ENCODE measurements at regions not wholly inside any gene's neighbourhood (a gene's known extent, or its start where the extent isn't known, plus 50 kb on each side); places are given as distances from the start of the nearest gene placed in this dataset.

- Mint-ChIP-seq H3K36me3 (ENCODE audit: low read depth) (peaks cover 2% of the 10 kb centered on the region), H3K27ac (no peak overlapping the region), H3K4me1 (no peaks in the 10 kb centered on the region), H3K4me3 (no peak overlapping the region), H3K27me3 (no peaks in the 10 kb centered on the region), H3K9me3 (peaks cover 10% of the 10 kb centered on the region)
- DNase-seq (no peak), ATAC-seq (ENCODE audit: low read depth) (no peak)
- intact Hi-C loops (cut with micrococcal nuclease) = no loop called here
- CTCF ChIA-PET = no interaction called here
- TF ChIP-seq CTCF (IDR thresholded peaks at IDR 0.05) = no peak
- POLR2A ChIA-PET = no interaction called here
These were observed 448.2 kb downstream of the RFPL4B start for GRCh38 chr6:112795316-112795715.

- DNase-seq = no peak
- POLR2A ChIA-PET = no interaction called here
- CTCF ChIA-PET = no interaction called here
- intact Hi-C loops (cut with micrococcal nuclease) = no loop called here
- Mint-ChIP-seq H3K27me3 (no peaks in the 10 kb centered on the region), H3K9me3 (peaks cover 10% of the 10 kb centered on the region), H3K27ac (no peak overlapping the region), H3K36me3 (ENCODE audit: low read depth) (peaks cover 2% of the 10 kb centered on the region), H3K4me3 (no peak overlapping the region), H3K4me1 (no peaks in the 10 kb centered on the region)
- no peak for ATAC-seq (ENCODE audit: low read depth)
- no peak for TF ChIP-seq CTCF (IDR thresholded peaks at IDR 0.05)
These were observed 449.6 kb downstream of the RFPL4B start for GRCh38 chr6:112796712-112797111.

GRCh38 chr6:112799889-112800288 is 452.8 kb downstream of the RFPL4B start:
- no peak for ATAC-seq (ENCODE audit: low read depth)
- Mint-ChIP-seq H3K27ac (no peak overlapping the region), H3K4me1 (no peaks in the 10 kb centered on the region), H3K4me3 (no peak overlapping the region), H3K36me3 (ENCODE audit: low read depth) (no peaks in the 10 kb centered on the region), H3K9me3 (no peaks in the 10 kb centered on the region), H3K27me3 (no peaks in the 10 kb centered on the region)
- ChIA-PET POLR2A (no interaction called here), CTCF (no interaction called here)
- intact Hi-C loops (cut with micrococcal nuclease) = no loop called here
- DNase-seq = no peak
- TF ChIP-seq CTCF (IDR thresholded peaks at IDR 0.05) = no peak

- H3K4me1 Mint-ChIP-seq = no peaks in the 10 kb centered on the region
- TF ChIP-seq CTCF (IDR thresholded peaks at IDR 0.05) = no peak
- no peak overlapping the region for H3K27ac Mint-ChIP-seq
- H3K27me3 Mint-ChIP-seq = no peaks in the 10 kb centered on the region
- CTCF ChIA-PET = no interaction called here
- no peaks in the 10 kb centered on the region for H3K9me3 Mint-ChIP-seq
- DNase-seq (no peak), ATAC-seq (ENCODE audit: low read depth) (no peak)
- no peaks in the 10 kb centered on the region for H3K36me3 Mint-ChIP-seq (ENCODE audit: low read depth)
- POLR2A ChIA-PET = no interaction called here
- intact Hi-C loops (cut with micrococcal nuclease) = no loop called here
- H3K4me3 Mint-ChIP-seq = no peak overlapping the region
These were observed 453.3 kb downstream of the RFPL4B start for GRCh38 chr6:112800439-112800838.

GRCh38 chr6:112800916-112801315 is 453.8 kb downstream of the RFPL4B start:
- intact Hi-C loops (cut with micrococcal nuclease) = no loop called here
- ChIA-PET POLR2A (no interaction called here), CTCF (no interaction called here)
- no peaks in the 10 kb centered on the region for H3K9me3 Mint-ChIP-seq
- no peaks in the 10 kb centered on the region for H3K27me3 Mint-ChIP-seq
- ATAC-seq (ENCODE audit: low read depth) = no peak
- H3K36me3 Mint-ChIP-seq (ENCODE audit: low read depth) = no peaks in the 10 kb centered on the region
- no peak for DNase-seq
- TF ChIP-seq CTCF (IDR thresholded peaks at IDR 0.05) = no peak
- H3K4me3 Mint-ChIP-seq = no peak overlapping the region
- H3K27ac Mint-ChIP-seq = no peak overlapping the region
- no peaks in the 10 kb centered on the region for H3K4me1 Mint-ChIP-seq
